Stimulated activated CD8-positive, alpha-beta memory T cell treated with anti-CD3 and anti-CD28 coated beads, Interleukin-2, amount 100 ng/mL, for 1 hour (primary cell): ENCODE measurements at regions not wholly inside any gene's neighbourhood (a gene's known extent, or its start where the extent isn't known, plus 50 kb on each side); places are given as distances from the start of the nearest gene placed in this dataset.
"Not testable (repeated sequence)": the region's sequence is repeated elsewhere in the genome, so short reads cannot be mapped to it uniquely, and the experiment has no call there.

Experiments used
- DNase-seq, 2 donors: peaks; one replicate each; pipeline ENCODE4 v3.0.0-alpha.2; 2020; ENCODE audit warnings: low read depth in 2 of 2

GRCh38 chr5:164972973-164973372 is 1467.6 kb downstream of the MAT2B start:
- DNase-seq: no peak

- DNase-seq: no peak
These were observed 1470.6 kb downstream of the MAT2B start for GRCh38 chr5:164975986-164976385.

GRCh38 chr5:164980480-164980879 is 1475.1 kb downstream of the MAT2B start:
- DNase-seq: no peak

GRCh38 chr5:164998142-164998541 is 1492.7 kb downstream of the MAT2B start:
- no peak for DNase-seq

GRCh38 chr5:164998590-164998989 is 1493.2 kb downstream of the MAT2B start:
- no peak for DNase-seq

GRCh38 chr5:165000479-165001190 is 1495.2 kb downstream of the MAT2B start:
- no peak for DNase-seq

- DNase-seq: no peak
These were observed 1497.9 kb downstream of the MAT2B start for GRCh38 chr5:165003283-165003682.

- no peak for DNase-seq
These were observed 1498.8 kb downstream of the MAT2B start for GRCh38 chr5:165004175-165004574.

GRCh38 chr5:165014439-165014838 is 1509.0 kb downstream of the MAT2B start:
- DNase-seq: no peak

- DNase-seq: no peak
These were observed 1509.7 kb downstream of the MAT2B start for GRCh38 chr5:165015126-165015525.

- DNase-seq: no peak
These were observed 1510.1 kb downstream of the MAT2B start for GRCh38 chr5:165015547-165015946.

- DNase-seq: no peak
These were observed 1521.6 kb downstream of the MAT2B start for GRCh38 chr5:165026971-165027370.

- DNase-seq: no peak
These were observed 1522.9 kb downstream of the MAT2B start for GRCh38 chr5:165028356-165028755.

GRCh38 chr5:165029099-165029870 is 1523.9 kb downstream of the MAT2B start:
- DNase-seq: no peak

- no peak for DNase-seq
These were observed 1525.6 kb downstream of the MAT2B start for GRCh38 chr5:165030971-165031370.

- DNase-seq: no peak
These were observed 1526.0 kb downstream of the MAT2B start for GRCh38 chr5:165031371-165031770.

GRCh38 chr5:165035520-165035919 is 1530.1 kb downstream of the MAT2B start:
- no peak for DNase-seq

GRCh38 chr5:165039748-165040147 is 1534.3 kb downstream of the MAT2B start:
- DNase-seq: no peak

GRCh38 chr5:165045941-165046340 is 1540.5 kb downstream of the MAT2B start:
- DNase-seq: not testable (repeated sequence)

- no peak for DNase-seq
These were observed 1550.1 kb downstream of the MAT2B start for GRCh38 chr5:165055476-165055875.

- no peak for DNase-seq
These were observed 1551.7 kb downstream of the MAT2B start for GRCh38 chr5:165057145-165057544.

GRCh38 chr5:165066751-165067385 is 1561.4 kb downstream of the MAT2B start:
- DNase-seq: no peak

GRCh38 chr5:165076686-165077085 is 1571.3 kb downstream of the MAT2B start:
- DNase-seq: no peak
